ENCODE measurements at regions not wholly inside any gene's neighbourhood (a gene's known extent, or its start where the extent isn't known, plus 50 kb on each side); places are given as distances from the start of the nearest gene placed in this dataset.

DNA sequence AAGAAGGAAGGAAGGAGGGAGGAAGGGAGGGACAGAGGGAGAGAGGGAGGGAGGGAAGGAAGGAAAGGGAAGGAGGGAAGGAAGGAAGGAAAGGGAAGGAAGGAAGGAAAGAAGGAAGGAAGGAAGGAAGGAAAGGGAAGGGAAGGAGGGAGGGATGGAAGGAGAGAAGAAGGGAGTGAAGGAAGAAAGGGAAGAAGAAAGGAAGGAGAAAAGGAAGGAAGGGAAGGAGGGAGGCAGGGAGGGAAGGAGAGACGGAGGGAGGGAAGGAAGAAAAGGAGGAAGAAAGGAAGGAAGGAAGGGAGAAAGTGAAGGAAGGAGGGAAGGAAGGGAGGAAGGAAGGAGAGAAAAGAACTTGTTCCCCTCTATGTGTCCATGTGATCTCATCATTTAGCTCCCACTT lies 465.0 kb downstream of the KCTD8 start:
- no peak for TF ChIP-seq FOXA1 (IDR thresholded peaks at IDR 0.05)
- TF ChIP-seq CTBP1 (IDR thresholded peaks at IDR 0.05; ENCODE audit: borderline replicate concordance): no peak
- TF ChIP-seq SP1 (IDR thresholded peaks at IDR 0.05): no peak
- TF ChIP-seq HDGF (IDR thresholded peaks at IDR 0.05; ENCODE audit: borderline replicate concordance): no peak
- TF ChIP-seq PKNOX1 (IDR thresholded peaks at IDR 0.05): no peak
- no peak for TF ChIP-seq FOXK2 (IDR thresholded peaks at IDR 0.05)
- TF ChIP-seq BHLHE40 (IDR thresholded peaks at IDR 0.05; ENCODE audit: borderline replicate concordance): no peak
- no peak for TF ChIP-seq NFRKB (IDR thresholded peaks at IDR 0.05)
- no peak for TF ChIP-seq SUZ12 (IDR thresholded peaks at IDR 0.05)
- TF ChIP-seq LEF1 (IDR thresholded peaks at IDR 0.05; ENCODE audit: borderline replicate concordance): no peak
- no peak for TF ChIP-seq ELF4 (IDR thresholded peaks at IDR 0.05)
- no peak for TF ChIP-seq FOXM1 (IDR thresholded peaks at IDR 0.05; ENCODE audit: borderline replicate concordance)
- TF ChIP-seq TARDBP (IDR thresholded peaks at IDR 0.05): no peak
- TF ChIP-seq ARNT (IDR thresholded peaks at IDR 0.05): no peak

Data from HEK293T (cell line).